ENCODE measurements at regions not wholly inside any gene's neighbourhood (a gene's known extent, or its start where the extent isn't known, plus 50 kb on each side); places are given as distances from the start of the nearest gene placed in this dataset.

DNA sequence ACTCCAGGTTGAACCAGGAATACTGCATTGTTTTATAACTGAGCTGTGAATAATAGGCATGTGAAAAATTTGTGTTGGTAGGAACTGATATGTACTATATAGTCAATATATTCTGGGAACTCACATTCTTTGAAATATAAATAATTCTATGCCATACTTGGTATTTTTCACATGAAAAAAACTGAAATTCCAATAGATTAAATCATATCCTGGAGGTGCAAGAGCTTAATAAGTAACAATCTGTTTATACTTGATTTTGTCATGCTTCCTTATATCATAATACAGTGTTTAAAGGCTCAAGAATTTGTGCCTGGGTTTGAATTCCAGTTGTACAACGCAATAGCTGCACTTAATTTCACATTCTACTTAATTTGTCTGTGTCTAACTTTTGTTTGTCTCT lies 387.0 kb downstream of the USP25 start:
- no peak overlapping the region for H3K27ac Mint-ChIP-seq
- no peak for TF ChIP-seq ZNF462 (CRISPR knock-in tag; IDR thresholded peaks at IDR 0.05)

GRCh38 chr21:16117331-16117730 lies 387.5 kb downstream of the USP25 start:
- H3K4me3 Mint-ChIP-seq, result no peak overlapping the region
- Histone ChIP-seq H3K79me2 (replicated peaks; ENCODE audit: insufficient read depth) (no peaks in the 10 kb centered on the region), H3K4me2 (no peak overlapping the region), H3F3A (replicated peaks; ENCODE audit: low read depth) (no peaks in the 10 kb centered on the region), H2AFZ (no peak overlapping the region), H4K20me1 (replicated peaks; ENCODE audit: insufficient read depth) (no peaks in the 10 kb centered on the region), H3K36me3 (ENCODE audit: insufficient read depth) (no peaks in the 10 kb centered on the region), H3K4me1 (ENCODE audit: insufficient read depth) (no peaks in the 10 kb centered on the region), H3K27ac (ENCODE audit: low read depth) (no peak overlapping the region), H3K4me3 (no peak overlapping the region), H3K27me3 (ENCODE audit: insufficient read depth) (no peaks in the 10 kb centered on the region), H3K9me2 (ENCODE audit: insufficient read depth) (no peaks in the 10 kb centered on the region)
- H3K27ac Mint-ChIP-seq, result 0 out of 2 replicates have a peak overlapping the region, but pooled peaks have one; percentile 72
- DNase-seq (ENCODE audit: low spot score), result no peak
- no peak for TF ChIP-seq EZH2phosphoT487 (IDR thresholded peaks at IDR 0.05; ENCODE audit: unreplicated experiment)
- no peak for TF ChIP-seq JUNB (IDR thresholded peaks at IDR 0.05; ENCODE audit: unreplicated experiment)
- TF ChIP-seq ZNF331 (CRISPR knock-in tag; IDR thresholded peaks at IDR 0.05; ENCODE audit: low read depth), result no peak
- no peak for TF ChIP-seq ZNF114 (CRISPR knock-in tag; IDR thresholded peaks at IDR 0.05)
- TF ChIP-seq CREB1 (CRISPR knock-in tag; IDR thresholded peaks at IDR 0.05; ENCODE audit: low read depth), result no peak
- no peak for TF ChIP-seq REST (IDR thresholded peaks at IDR 0.05; ENCODE audit: unreplicated experiment)
- H3K9me3 Mint-ChIP-seq, result peaks cover 9% of the 10 kb centered on the region; the same call in 1 of the 3 replicates
- ATAC-seq, result no peak
- peaks cover 4% of the 10 kb centered on the region; the same call in 2 of the 3 replicates for H3K36me3 Mint-ChIP-seq (ENCODE audit: low read depth)
- peaks cover 10% of the 10 kb centered on the region; the same call in 2 of the 3 replicates for H3K4me1 Mint-ChIP-seq
- no peaks in the 10 kb centered on the region for H3K27me3 Mint-ChIP-seq (ENCODE audit: insufficient read depth, low read depth, poor library complexity)

More for the DNA sequence above, 387.0 kb downstream of the USP25 start:
- Mint-ChIP-seq H3K4me1 (peaks cover 10% of the 10 kb centered on the region; the same call in 2 of the 3 replicates), H3K27me3 (ENCODE audit: insufficient read depth, low read depth, poor library complexity) (no peaks in the 10 kb centered on the region), H3K9me3 (peaks cover 9% of the 10 kb centered on the region; the same call in 1 of the 3 replicates), H3K36me3 (ENCODE audit: low read depth) (peaks cover 4% of the 10 kb centered on the region; the same call in 2 of the 3 replicates), H3K4me3 (no peak overlapping the region)
- DNase-seq (ENCODE audit: low spot score) (no peak), ATAC-seq (no peak)
- Histone ChIP-seq H3F3A (replicated peaks; ENCODE audit: low read depth) (no peaks in the 10 kb centered on the region), H3K4me1 (ENCODE audit: insufficient read depth) (no peaks in the 10 kb centered on the region), H2AFZ (no peak overlapping the region), H3K9me2 (ENCODE audit: insufficient read depth) (no peaks in the 10 kb centered on the region), H3K79me2 (replicated peaks; ENCODE audit: insufficient read depth) (no peaks in the 10 kb centered on the region), H3K27ac (ENCODE audit: low read depth) (no peak overlapping the region), H3K4me3 (no peak overlapping the region), H4K20me1 (replicated peaks; ENCODE audit: insufficient read depth) (no peaks in the 10 kb centered on the region), H3K36me3 (ENCODE audit: insufficient read depth) (no peaks in the 10 kb centered on the region), H3K4me2 (no peak overlapping the region), H3K27me3 (ENCODE audit: insufficient read depth) (no peaks in the 10 kb centered on the region)

Data from GM23338 (cell line).